ENCODE measurements at regions not wholly inside any gene's neighbourhood (a gene's known extent, or its start where the extent isn't known, plus 50 kb on each side); places are given as distances from the start of the nearest gene placed in this dataset.

DNA sequence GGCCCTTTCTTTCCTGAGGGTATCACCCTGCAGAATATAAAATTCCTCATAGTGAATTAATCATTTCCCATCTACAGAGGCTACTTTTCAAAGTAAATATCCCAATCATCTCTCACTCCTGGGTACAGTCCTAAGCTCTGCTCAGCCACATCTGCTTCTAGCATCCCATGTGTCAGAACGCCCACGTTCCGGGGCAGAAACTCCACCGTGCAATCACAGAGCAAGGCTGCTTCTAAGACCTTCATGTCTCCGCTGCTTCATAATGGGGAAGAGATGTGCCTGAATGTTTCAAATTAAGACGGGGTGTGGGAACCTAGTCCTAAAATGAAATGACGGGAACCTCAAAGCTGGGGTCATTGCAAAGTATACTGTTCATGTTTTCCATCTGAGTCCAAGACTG lies 208.8 kb upstream of the GMDS start:
- DNase-seq: no peak

DNA sequence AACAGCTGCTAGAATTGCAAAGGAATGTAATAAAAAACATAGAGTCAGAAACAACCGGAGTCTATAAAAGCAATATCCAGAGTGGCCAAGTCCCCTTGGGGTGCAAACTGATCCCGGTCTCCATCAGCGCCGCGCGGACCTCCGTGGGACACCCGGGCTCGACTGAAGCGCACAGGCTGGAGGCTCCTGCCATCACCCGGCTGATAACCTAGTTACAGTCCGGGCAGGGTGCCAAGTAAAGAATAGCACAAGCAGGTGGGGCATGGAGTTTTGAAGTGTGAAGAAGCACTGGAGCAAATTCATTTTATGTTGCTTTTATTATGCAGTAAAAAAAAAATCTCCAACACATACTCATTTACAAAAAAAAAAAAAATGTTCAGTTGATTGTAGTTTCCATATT lies 205.1 kb upstream of the GMDS start:
- peak; percentile 69 to 91 (median 79) for DNase-seq

DNA sequence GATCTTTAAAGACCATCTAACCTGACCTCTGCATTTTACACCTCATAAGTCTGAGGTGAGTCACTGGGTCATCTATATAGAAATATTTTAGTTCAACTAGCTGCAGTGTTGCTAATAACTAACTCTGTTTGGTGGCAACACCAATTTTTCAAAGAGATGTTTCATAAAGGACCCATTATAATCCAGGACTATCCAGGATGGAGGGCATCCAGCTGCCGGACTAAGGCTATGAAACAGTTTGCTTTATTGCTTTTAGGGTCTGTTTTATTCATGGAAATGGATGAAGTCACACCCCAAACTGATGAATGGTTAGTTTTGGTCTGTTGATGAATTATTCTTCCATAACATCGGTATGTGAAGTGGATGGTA lies 204.2 kb upstream of the GMDS start:
- no peak for DNase-seq

DNA sequence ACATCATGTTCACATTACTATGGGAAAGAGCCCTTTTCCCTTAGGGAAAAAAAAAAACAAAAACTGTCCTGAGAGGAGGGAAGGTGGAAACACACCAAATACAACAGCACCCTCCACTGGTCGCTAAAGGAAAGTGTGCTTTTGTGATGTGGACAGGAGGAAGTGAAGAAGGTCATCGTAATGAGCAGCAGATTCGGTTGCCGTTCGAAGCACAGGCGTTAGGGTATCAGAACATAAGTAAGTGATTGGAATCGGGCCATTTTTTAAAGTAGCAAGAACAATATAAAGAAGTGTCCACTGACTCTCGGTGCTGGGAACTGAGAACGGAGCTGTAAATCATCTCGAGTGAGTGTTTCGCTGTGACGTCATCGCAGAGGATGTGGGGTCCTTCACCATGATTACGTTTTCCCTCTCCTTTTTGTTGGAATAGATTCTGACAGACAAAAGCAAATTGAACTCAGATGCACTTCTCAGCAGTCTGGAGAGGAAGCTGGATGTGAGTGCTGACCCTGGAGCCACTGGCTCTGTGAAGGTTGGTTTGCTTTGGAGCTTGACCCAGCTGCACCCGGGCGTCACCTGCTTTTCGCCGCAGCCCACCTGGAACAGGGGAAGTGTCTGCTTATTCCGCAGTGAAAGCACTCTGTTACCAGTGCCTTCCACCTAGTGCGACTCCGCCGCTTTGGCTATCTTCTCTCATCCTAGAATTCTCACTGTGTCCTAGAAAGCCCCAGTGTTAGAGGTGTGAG lies 203.6 kb upstream of the GMDS start:
- peak; percentile 64 to 88 (median 70) for DNase-seq

DNA sequence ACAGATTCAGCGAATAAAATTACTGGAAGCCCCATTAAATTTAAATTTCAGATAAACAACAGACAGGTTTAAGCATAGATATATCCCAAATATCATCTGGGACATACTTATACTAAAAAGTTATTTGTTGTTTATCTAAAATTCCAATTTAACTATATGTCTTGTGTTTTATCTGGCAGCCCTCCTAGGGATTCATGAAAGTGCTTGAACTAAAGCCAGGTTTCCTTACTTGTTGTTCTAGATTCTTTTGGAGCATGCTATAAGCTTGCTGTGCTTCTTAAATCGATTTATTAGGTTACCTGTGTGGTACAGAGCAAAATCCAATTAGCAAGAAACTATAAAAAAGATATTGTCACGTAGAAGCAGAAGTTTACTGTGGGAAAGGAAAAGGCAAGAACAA lies 202.5 kb upstream of the GMDS start:
- DNase-seq: no peak

DNA sequence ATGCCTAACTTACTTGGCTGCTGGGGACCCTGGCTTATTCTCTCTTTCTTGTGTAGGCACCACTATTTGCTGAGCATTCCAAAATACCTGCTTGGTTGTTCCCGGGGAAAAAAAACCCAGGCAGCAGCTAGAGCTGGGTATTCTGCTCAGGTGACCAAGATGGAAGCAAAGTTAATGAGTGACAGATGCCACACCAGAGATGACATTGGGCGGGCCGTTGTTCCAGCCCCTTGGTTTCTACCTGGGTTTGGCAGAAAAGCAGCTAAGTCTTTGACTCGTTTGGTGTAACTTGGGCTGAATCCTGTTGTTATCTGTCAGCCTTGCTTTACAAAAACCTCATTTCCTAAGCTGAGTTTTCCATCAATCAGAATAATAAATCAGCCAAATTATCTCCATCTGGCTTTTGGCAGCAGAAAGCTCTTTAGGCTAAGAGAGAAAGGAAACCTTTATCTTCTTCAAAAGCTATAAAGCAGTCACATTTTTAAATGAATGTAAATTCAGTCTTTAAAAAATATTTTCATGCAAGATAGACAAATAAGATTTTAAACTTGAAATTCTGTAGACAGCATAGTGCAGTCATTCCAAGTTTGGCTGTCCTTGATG lies 202.0 kb upstream of the GMDS start:
- no peak for DNase-seq

DNA sequence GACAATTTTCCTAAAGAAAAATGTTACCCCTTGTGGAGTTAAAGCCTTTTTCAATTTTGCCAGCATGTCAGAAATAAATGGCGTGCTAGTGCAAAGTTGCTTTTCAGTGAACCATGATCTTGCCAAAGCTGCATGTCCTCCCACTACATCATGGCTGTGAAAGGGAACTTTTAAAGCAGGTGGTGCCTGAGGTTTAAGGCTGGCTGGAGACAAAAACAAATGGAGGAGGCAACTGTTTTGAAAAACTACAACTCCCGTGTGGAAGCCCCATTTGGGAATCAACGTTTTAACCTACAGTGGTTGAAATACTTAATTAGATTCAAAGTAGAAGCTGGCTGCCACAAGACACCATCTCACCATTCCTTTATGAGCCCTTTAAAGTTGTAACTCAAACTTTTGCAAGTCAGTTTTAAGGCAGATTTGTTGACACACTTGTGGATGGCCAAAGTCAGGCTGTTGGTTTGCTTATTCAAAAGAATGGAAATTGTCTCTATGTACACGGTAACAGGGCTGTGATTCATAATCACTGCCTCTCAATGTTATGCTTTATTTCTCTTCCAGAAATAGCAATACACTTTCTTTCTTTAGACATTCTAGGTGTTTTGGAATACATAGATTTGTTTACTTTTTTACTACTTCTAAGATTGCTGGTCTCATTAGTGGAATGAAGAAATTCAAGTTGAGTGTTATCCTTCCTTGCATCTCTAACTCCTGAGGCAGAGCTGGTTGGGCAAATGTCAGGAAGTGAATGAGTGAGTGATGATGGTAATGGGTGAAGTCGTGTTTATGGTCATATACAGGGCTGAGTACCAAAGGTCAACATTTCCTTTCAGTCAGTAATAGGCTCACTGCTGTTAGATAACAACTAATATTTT lies 196.4 kb upstream of the GMDS start:
- DNase-seq: no peak

DNA sequence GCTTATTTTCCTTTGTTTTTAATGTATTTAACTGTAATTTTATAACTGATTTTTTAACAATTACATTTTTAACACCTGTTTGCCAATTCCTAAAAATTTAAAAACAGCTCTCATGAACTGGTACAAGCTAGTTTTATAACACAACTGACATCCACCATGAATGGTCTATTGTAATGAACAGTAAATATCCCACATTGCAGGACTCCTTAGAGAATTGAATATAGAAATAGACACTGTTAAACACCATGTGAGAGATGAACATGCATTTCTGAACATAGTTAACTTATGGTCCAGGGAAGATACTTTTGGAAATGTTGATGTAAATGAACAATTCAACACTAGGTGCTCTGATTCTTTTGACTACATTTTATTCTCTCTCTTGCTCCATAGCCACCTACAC lies 195.1 kb upstream of the GMDS start:
- DNase-seq: no peak

DNA sequence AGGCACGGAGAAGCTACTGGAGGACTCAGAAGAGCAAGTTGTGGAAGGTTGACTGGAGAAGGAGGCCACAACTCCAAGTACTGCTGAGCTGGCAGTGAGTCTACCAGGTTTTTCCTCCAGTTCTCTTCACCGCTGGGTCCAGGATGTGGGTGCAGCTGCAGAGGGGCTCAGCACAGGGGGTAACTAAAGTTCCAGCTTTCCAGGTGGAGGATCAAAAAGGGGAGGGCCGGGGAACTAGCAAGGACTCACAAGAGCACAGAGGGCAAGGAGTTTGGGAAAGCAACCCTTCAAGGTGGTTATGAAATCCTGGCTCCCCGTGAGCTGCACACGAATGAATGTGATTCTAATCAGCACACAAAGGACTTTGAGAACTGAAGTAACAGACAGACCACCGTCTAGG lies 194.2 kb upstream of the GMDS start:
- DNase-seq: no peak

DNA sequence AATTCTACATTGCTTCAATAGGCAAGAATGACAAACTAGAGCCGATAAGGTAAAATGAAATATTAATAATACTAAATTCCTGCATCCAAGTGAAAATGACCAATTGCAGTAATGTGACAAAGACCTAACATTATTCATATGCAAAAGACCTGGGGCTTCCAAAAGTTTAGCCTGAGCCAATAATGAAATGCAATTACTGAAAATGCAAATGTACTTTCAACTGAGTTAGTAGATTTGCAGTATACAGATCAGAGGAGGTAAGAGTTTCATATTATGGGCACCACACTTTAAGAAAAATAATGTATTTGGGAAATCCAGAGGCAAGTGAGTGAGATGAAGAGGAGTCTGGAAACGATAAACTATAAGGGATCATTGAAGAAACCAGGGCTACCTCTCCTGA lies 193.7 kb upstream of the GMDS start:
- no peak for DNase-seq

DNA sequence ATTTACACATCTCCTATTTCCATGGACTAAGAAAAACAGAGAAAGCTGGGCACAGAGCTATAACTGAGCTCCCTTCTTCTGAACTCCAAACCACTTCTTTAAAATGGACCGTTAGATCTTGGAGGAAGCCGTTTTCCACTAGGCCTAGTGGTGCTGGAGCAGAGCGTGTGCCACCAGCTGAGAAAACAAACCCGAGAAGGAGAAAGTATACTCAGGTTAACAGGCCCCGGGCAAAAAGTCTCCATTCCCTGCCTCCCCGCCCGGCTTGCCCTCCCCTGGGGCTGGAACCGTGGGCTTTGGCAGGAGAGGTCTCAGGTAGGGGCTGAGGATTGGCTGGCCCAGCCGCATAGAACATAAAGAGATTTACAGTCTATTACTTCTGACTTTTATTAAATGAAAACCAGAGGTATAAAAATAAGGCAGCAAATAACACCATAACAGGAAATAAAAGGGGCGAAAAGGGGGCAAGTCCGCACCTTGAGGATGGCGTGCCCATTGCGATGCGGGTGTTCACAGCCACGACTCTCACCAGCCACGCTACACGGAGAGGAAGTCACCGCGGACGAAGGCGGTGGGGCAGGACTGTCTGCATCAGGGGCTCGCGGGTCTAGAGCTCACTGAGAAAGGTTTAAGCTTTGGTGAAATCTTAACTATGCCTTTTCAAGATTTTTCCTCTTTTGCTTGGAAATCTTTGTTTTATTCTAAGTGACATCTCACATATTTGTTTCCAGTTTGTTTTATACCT lies 191.2 kb upstream of the GMDS start:
- no peak for DNase-seq

DNA sequence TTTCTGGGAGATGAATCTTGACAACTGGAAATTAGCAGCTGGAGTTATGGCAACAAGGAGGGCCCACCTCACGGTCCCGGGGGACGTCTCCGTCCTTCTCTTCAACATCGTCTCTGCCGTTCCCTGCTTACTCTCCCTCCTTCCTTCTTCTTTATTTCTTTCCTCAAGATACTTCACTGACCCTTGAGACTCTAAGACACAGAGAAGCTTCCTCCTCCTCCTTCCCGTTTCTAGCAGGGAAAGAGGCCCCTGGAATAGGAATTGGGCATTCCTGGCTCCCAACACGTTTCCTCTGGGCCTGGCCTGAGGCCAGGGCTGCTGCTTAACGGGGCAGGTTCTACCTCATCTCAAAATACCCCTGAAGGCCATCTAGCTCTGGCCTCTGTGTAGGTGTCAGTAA lies 189.9 kb upstream of the GMDS start:
- DNase-seq: no peak

DNA sequence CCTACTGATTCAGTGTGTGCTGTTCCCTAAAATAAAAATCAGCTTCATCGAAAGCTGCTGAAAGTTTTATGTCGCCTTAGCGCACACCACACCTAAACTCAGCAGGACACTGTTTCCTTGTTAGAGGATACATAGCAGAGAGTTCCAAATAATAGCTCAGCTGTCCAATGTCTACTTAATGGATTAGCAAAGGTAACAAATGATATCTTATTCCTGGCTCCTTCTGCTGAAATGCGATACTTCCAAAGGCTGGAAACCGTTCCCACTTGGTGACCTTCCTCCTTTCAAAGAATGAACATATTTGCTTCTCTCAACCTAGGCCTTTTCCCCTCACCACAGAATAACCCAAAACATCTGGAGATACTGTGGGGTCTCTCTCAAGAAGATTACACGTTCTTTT lies 189.5 kb upstream of the GMDS start:
- no peak for DNase-seq

DNA sequence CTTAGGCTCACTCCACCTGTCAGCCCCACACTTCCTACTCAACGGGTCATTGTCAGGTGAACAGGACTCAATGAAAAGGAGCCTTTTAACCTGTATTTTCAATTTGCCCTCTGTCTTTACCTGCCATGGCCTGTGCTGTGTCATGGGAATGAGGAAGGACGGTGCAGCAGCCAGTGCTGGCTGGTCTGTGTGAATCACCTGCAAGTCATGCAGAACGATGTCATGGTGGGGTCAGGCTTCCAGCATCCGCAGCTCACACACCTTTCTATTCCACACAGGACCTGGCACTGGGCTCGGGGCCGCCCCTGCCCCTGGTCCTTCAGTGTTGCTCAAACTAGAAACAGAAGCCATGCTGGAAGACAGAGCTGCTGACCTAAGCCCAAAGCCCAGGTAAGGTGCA lies 188.7 kb upstream of the GMDS start:
- DNase-seq: no peak

DNA sequence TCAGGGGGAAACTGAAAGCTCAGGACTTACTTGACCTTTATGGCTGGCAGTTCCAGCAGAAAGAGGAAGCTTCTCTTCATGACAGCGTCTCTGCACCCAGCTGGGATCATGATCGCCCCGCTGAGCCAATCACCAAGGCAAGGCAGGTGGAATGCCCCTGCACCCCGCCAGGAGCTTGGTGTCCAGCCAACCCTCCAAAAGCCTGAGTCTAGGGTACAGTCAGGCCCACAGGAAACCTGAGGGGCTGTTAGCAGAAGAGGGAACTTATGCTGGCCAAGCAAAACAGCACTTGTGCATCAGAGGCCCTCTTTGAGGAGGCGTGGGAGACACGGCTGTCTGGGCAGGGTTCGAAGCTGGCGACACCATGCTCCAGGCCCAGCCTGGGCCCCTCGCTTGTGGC lies 188.3 kb upstream of the GMDS start:
- DNase-seq: no peak

DNA sequence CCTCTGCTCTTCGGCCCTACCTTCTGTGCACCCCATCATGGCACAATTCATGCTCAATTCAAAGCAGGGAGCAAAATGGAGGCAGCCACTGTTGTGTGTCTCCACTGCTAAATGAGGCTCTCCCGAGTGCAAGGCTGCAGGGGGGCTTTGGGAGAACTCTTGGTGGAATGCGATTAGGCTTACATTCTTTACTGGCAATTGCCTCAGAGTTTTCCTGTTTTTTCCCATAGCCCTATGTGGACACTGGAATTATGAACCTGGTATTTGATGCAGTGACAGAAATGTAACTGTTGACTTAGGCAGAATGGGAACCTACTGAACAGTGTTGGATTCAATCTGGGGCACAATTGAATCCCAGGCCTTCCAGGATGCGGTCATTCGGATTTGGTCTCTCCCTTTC lies 187.9 kb upstream of the GMDS start:
- no peak for DNase-seq

DNA sequence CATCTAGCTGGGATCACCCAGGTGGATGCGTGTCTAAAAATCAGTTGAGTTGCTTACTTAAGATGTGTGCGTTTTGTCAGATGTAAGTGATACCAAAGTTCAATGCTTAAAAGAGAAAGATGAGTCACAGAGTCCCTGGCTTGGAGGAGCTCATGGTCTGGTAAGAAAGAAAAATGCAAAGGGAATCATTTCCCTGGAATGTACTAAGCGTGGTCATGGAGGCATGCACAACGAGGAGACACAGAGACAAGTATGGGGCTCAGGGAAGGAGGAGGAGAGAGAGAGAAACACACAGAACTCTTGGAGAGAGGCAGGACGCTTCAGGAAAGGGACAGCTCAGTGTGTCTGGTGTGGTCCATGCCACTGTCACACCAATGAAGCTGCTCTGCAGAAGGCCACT lies 186.9 kb upstream of the GMDS start:
- no peak for DNase-seq

DNA sequence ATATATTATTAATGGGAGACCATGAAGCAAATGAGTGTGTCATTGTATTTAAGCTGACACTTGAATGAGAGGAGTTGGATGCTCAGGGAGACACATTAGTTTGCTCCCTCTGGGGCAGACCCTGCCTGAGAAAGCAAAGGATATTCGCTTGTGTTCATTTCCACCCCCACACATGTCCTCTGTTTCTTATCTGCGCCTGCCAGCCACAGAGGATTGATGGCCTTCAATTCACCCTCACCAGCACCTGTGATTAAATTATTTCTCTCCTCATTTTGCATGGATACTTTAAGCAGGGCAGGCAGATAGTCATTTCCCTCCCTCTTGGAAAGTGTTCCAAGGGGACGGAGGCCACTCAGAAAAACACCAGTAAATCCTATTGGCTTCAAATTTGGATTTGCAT lies 185.2 kb upstream of the GMDS start:
- no peak for DNase-seq

DNA sequence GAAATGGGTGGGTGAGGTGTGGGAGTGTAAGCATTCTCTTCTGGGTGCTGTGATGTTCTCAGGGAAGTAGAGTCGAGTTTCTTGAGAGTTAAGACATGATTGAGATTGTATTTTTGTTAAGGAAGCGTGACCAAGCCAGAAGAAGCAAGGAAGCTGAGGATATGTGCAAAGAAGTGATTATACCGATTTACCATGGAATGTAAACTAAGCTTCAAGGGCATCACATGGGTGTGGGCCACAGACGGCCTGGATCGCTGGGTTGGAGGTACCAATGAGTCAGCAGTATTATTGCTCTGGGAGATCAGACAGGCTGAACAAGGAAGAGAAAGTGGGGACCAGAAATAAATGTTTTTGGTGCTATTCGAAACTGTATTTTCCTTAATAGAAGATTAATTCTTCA lies 184.1 kb upstream of the GMDS start:
- no peak for DNase-seq

DNA sequence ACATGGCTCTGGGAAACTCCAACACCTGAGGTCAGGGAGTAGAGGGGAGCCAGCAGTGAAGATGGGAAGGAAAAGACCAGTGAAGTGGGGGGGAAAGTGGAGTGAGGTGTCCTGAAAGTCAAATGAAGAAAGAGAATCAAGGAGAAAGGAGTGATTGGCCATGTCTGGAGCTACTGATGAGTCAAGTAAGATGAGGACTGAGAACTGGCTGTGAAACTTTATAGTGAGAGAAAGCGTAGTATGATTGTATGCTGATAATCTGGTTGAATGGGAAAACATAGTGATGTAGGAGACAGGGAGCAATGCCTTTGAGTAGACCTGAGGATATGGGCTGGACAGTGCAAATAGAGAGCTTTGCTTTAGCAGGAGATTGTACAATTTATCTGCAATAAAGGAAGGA lies 183.6 kb upstream of the GMDS start:
- no peak for DNase-seq

DNA sequence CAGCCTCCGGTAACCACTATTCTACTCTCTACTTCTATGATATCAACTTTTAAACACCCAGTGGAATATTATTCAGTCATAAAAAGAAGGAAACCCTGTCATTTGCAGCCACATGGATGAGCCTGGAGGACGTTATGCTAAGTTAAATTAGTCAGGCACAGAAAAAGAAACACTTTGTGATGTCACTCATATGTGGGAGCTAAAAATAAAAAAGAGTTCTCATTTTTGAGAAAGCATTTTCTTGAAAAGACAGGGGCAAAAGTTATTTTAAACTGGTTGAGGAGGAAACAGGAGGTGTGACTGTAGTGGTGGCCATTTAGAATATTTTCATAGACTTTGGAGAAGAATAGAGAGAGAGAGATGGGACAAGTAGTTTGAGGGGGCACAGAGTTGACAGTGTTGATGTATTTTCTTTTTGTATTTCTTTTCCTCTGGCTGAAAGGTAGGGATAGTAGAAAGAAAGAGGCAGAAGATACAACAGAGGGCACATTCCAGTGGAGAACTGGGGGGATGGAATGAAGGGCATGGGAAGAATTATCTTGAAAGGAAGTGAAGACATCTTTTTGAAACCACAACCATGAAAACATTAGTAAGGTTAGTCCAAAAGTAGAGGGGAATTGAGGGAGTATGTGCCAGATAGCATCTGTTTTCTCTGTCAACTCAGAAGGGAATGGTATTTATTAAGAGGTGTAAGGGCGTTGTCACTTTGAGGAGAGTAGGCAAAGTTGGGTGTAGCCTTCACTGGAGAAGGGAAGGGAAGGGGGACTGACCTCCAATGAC lies 181.3 kb upstream of the GMDS start:
- no peak for DNase-seq

DNA sequence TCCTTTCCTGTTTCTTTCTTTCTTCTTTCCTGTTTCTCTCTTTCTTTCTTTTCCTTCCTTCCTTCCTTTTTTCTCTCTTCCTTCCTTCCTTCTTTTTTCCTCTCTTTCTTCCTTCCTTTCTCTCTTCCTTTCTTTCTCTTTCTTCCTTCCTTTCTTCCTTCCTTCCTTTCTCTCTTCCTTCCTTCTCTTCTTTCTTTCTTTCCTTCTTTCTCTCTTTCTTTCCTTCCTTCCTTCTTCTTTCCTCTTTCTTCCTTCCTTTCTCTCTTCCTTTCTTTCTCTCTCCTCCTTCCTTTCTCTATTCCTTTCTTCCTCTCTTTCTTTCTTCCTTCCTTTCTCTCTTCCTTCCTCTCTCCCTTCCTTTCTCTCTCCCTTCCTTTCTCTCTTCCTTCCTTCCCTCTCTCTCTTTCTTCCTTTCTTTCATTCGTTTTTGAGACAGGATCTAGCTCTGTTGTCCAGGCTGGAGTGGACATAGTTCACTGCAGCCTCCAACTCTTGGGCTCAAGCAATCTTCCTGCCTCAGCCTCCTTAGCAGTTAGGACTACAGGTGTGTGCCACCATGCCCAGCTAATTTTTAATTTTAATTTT lies 170.8 kb upstream of the GMDS start:
- DNase-seq: no peak
